Panc1 (cell line): ENCODE measurements at regions not wholly inside any gene's neighbourhood (a gene's known extent, or its start where the extent isn't known, plus 50 kb on each side); places are given as distances from the start of the nearest gene placed in this dataset.

Experiments used
- CTCF ChIP-seq: fragments of 450-650 bp; IDR thresholded peaks from 2 replicates; pipeline ENCODE4 v1.5.1; 2017; ENCODE audit warnings: mild to moderate bottlenecking
- POLR2AphosphoS5 ChIP-seq: IDR thresholded peaks from 2 replicates; pipeline ENCODE4 v1.6.1; 2012; ENCODE audit warnings: mild to moderate bottlenecking, low read depth, low read length, moderate library complexity
- REST ChIP-seq, 2 experiments: IDR thresholded peaks; 2 replicates each; pipeline ENCODE4 v1.6.1; 2011 to 2012; ENCODE audit warnings: low read depth in 2 of 2, control low read depth in 1 of 2, low read length in 1 of 2, mild to moderate bottlenecking in 1 of 2, moderate library complexity in 1 of 2; ENCODE audit not compliant: insufficient read depth in 1 of 2
- SIN3A ChIP-seq: IDR thresholded peaks from 2 replicates; pipeline ENCODE4 v1.6.1; 2012; ENCODE audit warnings: low read depth, mild to moderate bottlenecking, low read length, moderate library complexity, borderline replicate concordance; ENCODE audit not compliant: insufficient read depth

GRCh38 chr1:65508051-65508450 lies 87.6 kb downstream of the LEPR start:
- TF ChIP-seq CTCF, result no peak
- TF ChIP-seq REST (IDR thresholded peaks at IDR 0.05; ENCODE audit: insufficient read depth in 1 of 2, low read depth in 2 of 2, low read length in 1 of 2), result no peak
- TF ChIP-seq SIN3A, result no peak
- TF ChIP-seq POLR2AphosphoS5, result no peak
